ENCODE measurements at regions not wholly inside any gene's neighbourhood (a gene's known extent, or its start where the extent isn't known, plus 50 kb on each side); places are given as distances from the start of the nearest gene placed in this dataset.

DNA sequence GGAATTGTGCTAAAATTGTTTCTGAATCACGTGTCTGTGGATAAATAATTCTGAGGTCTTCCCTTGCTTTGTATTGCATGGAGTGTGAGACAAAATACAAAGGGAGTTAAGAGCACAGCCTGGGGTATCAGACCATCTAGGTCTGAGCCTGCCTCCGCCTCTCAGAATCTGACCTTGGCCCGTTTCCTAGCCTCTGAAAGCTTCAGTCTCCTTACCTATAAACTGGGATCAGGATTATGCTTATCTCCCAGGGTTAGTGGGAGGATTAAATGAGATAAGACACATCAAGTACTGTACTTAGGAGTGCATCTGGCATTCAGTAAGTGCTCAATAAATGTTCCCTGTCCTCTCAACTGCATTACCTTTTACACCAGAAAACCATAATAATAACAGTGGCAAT lies 140.6 kb upstream of the TENM3 start:
- no peak for TF ChIP-seq EZH2 (optimal IDR thresholded peaks at IDR 0.05; ENCODE audit: low read depth, low read length)
- TF ChIP-seq, protein P1, sequence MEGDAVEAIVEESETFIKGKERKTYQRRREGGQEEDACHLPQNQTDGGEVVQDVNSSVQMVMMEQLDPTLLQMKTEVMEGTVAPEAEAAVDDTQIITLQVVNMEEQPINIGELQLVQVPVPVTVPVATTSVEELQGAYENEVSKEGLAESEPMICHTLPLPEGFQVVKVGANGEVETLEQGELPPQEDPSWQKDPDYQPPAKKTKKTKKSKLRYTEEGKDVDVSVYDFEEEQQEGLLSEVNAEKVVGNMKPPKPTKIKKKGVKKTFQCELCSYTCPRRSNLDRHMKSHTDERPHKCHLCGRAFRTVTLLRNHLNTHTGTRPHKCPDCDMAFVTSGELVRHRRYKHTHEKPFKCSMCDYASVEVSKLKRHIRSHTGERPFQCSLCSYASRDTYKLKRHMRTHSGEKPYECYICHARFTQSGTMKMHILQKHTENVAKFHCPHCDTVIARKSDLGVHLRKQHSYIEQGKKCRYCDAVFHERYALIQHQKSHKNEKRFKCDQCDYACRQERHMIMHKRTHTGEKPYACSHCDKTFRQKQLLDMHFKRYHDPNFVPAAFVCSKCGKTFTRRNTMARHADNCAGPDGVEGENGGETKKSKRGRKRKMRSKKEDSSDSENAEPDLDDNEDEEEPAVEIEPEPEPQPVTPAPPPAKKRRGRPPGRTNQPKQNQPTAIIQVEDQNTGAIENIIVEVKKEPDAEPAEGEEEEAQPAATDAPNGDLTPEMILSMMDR (IDR thresholded peaks at IDR 0.05; ENCODE audit: low read length): no peak

Measured in MM.1S (cell line).